SK-N-MC (cell line): ENCODE measurements at regions not wholly inside any gene's neighbourhood (a gene's known extent, or its start where the extent isn't known, plus 50 kb on each side); places are given as distances from the start of the nearest gene placed in this dataset.

Experiments used
- EZH2 ChIP-seq: fragments of 200-600 bp; sonication (generic); IDR thresholded peaks from one replicate; pipeline ENCODE4 v1.6.1; 2017; ENCODE audit warnings: antibody characterized with exemption
- FOXP2 ChIP-seq: optimal IDR thresholded peaks from 2 replicates; pipeline ENCODE3; 2011; ENCODE audit warnings: mild to moderate bottlenecking, moderate library complexity; ENCODE audit not compliant: insufficient read depth; ENCODE audit errors: extremely low read length, control extremely low read depth
- POLR2AphosphoS5 ChIP-seq: IDR thresholded peaks from 2 replicates; pipeline ENCODE4 v1.6.1; 2012; ENCODE audit warnings: mild to moderate bottlenecking, low read depth, low read length, borderline replicate concordance

DNA sequence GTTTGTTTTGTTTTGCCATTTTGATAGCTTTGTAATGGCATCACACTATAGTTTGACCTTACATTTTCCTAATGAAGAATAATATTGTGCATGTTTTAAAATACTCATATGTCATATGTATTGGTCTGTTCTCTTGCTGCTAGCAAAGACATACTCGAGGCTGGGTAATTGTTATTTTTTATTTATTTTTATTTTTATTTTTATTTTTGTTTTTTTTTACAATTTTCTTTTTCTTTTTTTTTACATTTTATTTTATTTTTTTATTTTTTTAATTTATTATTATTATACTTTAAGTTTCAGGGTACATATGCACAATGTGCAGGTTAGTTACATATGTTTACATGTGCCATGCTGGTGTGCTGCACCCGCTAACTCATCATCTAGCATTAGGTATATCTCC lies 104.6 kb upstream of the GRID2 start:
- no peak for TF ChIP-seq POLR2AphosphoS5
- no peak for TF ChIP-seq EZH2
- no peak for TF ChIP-seq FOXP2
